Upper lobe of left lung (tissue), 4 donors: ENCODE measurements at regions not wholly inside any gene's neighbourhood (a gene's known extent, or its start where the extent isn't known, plus 50 kb on each side); places are given as distances from the start of the nearest gene placed in this dataset.
"Not testable (repeated sequence)": the region's sequence is repeated elsewhere in the genome, so short reads cannot be mapped to it uniquely, and the experiment has no call there.

Source experiments
- CTCF ChIP-seq, 6 experiments: fragments of 450-650 bp in 4 of 6; fragments of 200-600 bp in 2 of 6; sonication (generic) in 2 of 6; IDR thresholded peaks; one replicate each; pipeline ENCODE4 v1.5.1; 2016 to 2019; ENCODE audit warnings: antibody characterized with exemption in 6 of 6
- EP300 ChIP-seq, 4 donors: sonication (generic); formaldehyde crosslinking; IDR thresholded peaks; one replicate each; pipeline ENCODE4 v1.5.1; 2017; ENCODE audit warnings: antibody characterized with exemption in 4 of 4, control low read depth in 2 of 4
- POLR2A ChIP-seq, 4 donors: fragments of 450-650 bp; IDR thresholded peaks; one replicate each; pipeline ENCODE4 v1.5.1; 2016 to 2017; ENCODE audit warnings: antibody characterized with exemption in 4 of 4, mild to moderate bottlenecking in 2 of 4
- POLR2AphosphoS5 ChIP-seq, 2 donors: sonication (generic); formaldehyde crosslinking; IDR thresholded peaks; one replicate each; pipeline ENCODE4 v1.5.1; 2017; ENCODE audit warnings: antibody characterized with exemption in 2 of 2

- not testable (repeated sequence) for TF ChIP-seq EP300, POLR2AphosphoS5, CTCF, POLR2A (IDR thresholded peaks at IDR 0.05)
Observed at GRCh38 chr5:68020461-68020969, 195.0 kb upstream of the PIK3R1 start.
